Activated naive CD4-positive, alpha-beta T cell treated with anti-CD3 and anti-CD28 coated beads, Interleukin-2, amount 50 U/mL, for 72 hours (primary cell): ENCODE measurements at regions not wholly inside any gene's neighbourhood (a gene's known extent, or its start where the extent isn't known, plus 50 kb on each side); places are given as distances from the start of the nearest gene placed in this dataset.
A peak's percentile ranks its signal among the peaks of the same experiment; 100 is the strongest.

Source experiments
- ATAC-seq, 2 donors: fragments of 150-1000 bp; cut with Tn5 transposase; 2 replicates each; pipeline ENCODE4 v1.10.0; 2021; ENCODE audit warnings: mild to moderate bottlenecking in 2 of 2, moderate library complexity in 2 of 2
- DNase-seq, 2 donors: peaks; one replicate each; pipeline ENCODE4 v3.0.0; 2021 to 2022; ENCODE audit warnings: low spot score in 2 of 2
- H3K27ac Mint-ChIP-seq, 2 donors: one replicate each; pipeline ENCODE4 v1.8.0; 2022; ENCODE audit warnings: mild to moderate bottlenecking in 2 of 2, mixed read lengths in 2 of 2
- H3K36me3 Mint-ChIP-seq, 2 donors: one replicate each; pipeline ENCODE4 v1.8.0; 2022; ENCODE audit warnings: mixed read lengths in 2 of 2
- H3K9me3 Mint-ChIP-seq, 2 donors: one replicate each; pipeline ENCODE4 v1.8.0; 2022; ENCODE audit warnings: mixed read lengths in 2 of 2

DNA sequence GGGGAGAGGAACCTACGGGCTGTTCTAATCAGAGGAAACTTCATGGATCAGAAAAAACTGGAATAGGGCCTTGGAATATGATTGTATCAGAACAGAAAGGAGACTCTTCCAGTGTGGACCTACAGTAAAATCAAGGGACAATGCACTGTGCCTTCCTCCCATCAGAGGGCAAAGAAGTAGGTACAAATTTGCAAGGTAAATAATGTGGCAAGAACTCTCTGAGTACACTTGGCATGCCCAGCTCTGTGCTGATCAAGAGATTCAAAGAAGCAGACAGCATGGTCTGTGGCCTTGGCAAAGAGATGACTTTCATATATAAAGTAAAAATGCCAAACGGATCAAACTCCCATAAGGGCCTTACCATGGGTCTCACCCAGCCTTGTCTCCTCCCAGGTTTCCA, 242.6 kb upstream of the OSR1 start:
- Mint-ChIP-seq H3K9me3 (peaks cover 6 to 7% of the 10 kb centered on the region in 2 donors), H3K36me3 (no peaks in the 10 kb centered on the region), H3K27ac (no peak overlapping the region)
- DNase-seq, result no peak
- ATAC-seq, result no peak

- Mint-ChIP-seq H3K9me3 (peaks cover 6 to 7% of the 10 kb centered on the region in 2 donors), H3K36me3 (no peaks in the 10 kb centered on the region), H3K27ac (no peak overlapping the region)
- no peak for DNase-seq
- ATAC-seq, result no peak
These were observed 242.1 kb upstream of the OSR1 start for GRCh38 chr2:19600506-19600905.

DNA sequence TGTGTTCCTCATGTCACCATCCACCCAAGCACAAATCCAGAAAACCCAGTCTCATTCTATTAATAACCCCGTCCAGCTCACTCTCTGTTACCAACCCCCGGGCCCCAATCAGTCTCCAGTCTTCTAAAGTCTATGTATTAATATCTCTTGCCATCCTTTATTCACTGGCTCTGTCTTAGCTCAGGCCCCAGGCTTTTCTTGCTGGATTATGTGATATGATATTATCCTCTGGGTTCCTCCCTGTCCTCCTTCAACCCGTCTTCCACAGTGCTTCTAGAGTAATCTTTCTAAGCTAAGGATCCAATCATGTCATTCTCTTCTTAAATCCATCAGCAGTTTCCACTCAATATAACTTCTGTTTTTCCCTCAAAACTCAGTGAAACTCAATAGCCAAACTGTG, 240.5 kb upstream of the OSR1 start:
- Mint-ChIP-seq H3K27ac (no peak overlapping the region), H3K9me3 (peaks cover 2 to 4% of the 10 kb centered on the region in 2 donors), H3K36me3 (no peaks in the 10 kb centered on the region)
- ATAC-seq (no peak), DNase-seq (no peak)

- Mint-ChIP-seq H3K27ac (no peak overlapping the region), H3K36me3 (no peaks in the 10 kb centered on the region), H3K9me3 (no peaks in the 10 kb centered on the region)
- no peak for ATAC-seq
- no peak for DNase-seq
These were observed 233.8 kb upstream of the OSR1 start for GRCh38 chr2:19592197-19592596.

DNA sequence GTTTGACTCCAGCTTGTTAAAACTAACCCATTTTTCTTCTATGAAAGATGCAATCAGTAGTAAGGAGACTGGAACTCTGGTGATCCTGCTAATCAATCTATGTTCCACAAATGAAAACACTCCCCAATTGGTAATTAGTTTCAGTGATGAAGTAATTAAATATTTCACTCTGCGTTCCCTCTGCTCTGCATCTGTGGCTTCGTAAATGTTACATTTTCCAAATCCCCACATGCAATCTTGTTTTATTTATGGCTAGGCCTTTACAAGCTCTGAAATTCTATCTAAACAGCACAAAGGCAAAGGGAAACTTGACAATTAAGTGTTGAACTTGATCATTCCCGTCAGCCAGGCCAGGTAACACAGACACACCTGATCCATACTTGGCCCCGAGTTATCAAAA, 231.4 kb upstream of the OSR1 start:
- ATAC-seq (no peak), DNase-seq (no peak)
- no peaks in the 10 kb centered on the region for H3K36me3 Mint-ChIP-seq
- peaks cover 0 to 3% of the 10 kb centered on the region in 2 donors for H3K9me3 Mint-ChIP-seq
- no peak overlapping the region for H3K27ac Mint-ChIP-seq

- H3K9me3 Mint-ChIP-seq, result no peaks in the 10 kb centered on the region
- H3K27ac Mint-ChIP-seq, result no peak overlapping the region
- no peaks in the 10 kb centered on the region for H3K36me3 Mint-ChIP-seq
- ATAC-seq, result no peak
- no peak for DNase-seq
These were observed 222.4 kb upstream of the OSR1 start for GRCh38 chr2:19580830-19581229.

GRCh38 chr2:19580264-19580663, 221.8 kb upstream of the OSR1 start:
- no peaks in the 10 kb centered on the region for H3K36me3 Mint-ChIP-seq
- no peak overlapping the region for H3K27ac Mint-ChIP-seq
- DNase-seq (no peak), ATAC-seq (no peak)
- H3K9me3 Mint-ChIP-seq, result no peaks in the 10 kb centered on the region

DNA sequence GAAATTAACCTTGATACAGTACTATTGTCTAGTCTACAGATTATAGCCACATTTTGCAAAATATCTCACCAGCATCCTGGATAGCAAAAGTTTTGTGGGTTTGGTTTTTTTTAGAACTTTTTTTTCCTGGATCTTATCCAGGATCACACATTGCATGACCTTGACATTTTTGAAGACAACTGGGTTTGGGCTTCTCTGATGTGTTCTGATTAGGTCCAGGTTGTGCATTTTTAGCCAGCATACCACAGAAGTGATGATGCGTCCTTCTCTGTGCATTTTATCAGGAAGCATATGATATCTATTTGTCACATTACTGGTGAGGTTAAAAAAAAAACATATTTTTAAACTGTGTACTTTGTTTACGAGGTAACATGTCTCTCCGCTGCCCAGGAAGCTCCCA, 221.0 kb upstream of the OSR1 start:
- no peak overlapping the region for H3K27ac Mint-ChIP-seq
- no peak for DNase-seq
- ATAC-seq, result no peak
- no peaks in the 10 kb centered on the region for H3K9me3 Mint-ChIP-seq
- H3K36me3 Mint-ChIP-seq, result no peaks in the 10 kb centered on the region

GRCh38 chr2:19577723-19578122, 219.3 kb upstream of the OSR1 start:
- no peaks in the 10 kb centered on the region for H3K9me3 Mint-ChIP-seq
- ATAC-seq (no peak), DNase-seq (no peak)
- no peak overlapping the region for H3K27ac Mint-ChIP-seq
- H3K36me3 Mint-ChIP-seq, result no peaks in the 10 kb centered on the region

- no peak for DNase-seq
- ATAC-seq, result no peak
- H3K36me3 Mint-ChIP-seq, result no peaks in the 10 kb centered on the region
- no peaks in the 10 kb centered on the region for H3K9me3 Mint-ChIP-seq
- H3K27ac Mint-ChIP-seq, result no peak overlapping the region
These were observed 218.0 kb upstream of the OSR1 start for GRCh38 chr2:19576411-19576810.

GRCh38 chr2:19575641-19576040, 217.2 kb upstream of the OSR1 start:
- Mint-ChIP-seq H3K27ac (no peak overlapping the region), H3K9me3 (no peaks in the 10 kb centered on the region), H3K36me3 (no peaks in the 10 kb centered on the region)
- no peak for DNase-seq
- ATAC-seq, result no peak

GRCh38 chr2:19574778-19575260, 216.4 kb upstream of the OSR1 start:
- H3K36me3 Mint-ChIP-seq, result no peaks in the 10 kb centered on the region

DNA sequence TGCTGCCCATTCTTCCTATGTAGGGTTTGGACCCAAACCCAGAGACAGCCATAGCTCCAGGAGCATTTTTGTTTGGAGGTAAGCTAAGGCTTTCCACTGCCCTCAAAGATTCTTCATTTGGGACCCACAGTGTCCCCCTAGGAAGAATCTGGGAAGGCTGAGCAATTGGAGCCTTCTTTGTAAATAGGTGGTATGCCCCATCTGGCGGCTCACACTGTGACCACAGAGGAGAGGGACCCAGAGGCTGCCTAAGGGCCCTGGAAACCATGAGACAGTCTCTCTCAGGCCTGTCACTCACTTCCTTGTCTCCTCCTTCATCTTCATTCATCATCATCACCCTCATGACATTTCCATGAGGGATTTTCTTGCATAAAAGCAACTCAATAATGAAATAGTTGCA, 215.4 kb upstream of the OSR1 start:
- ATAC-seq (no peak), DNase-seq (no peak)
- Mint-ChIP-seq H3K36me3 (no peaks in the 10 kb centered on the region), H3K9me3 (no peaks in the 10 kb centered on the region), H3K27ac (no peak overlapping the region)

More at GRCh38 chr2:19574778-19575260, 216.4 kb upstream of the OSR1 start:
- no peaks in the 10 kb centered on the region for H3K9me3 Mint-ChIP-seq
- no peak overlapping the region for H3K27ac Mint-ChIP-seq
- no peak for ATAC-seq
- no peak for DNase-seq

- no peak overlapping the region for H3K27ac Mint-ChIP-seq
- H3K9me3 Mint-ChIP-seq, result no peaks in the 10 kb centered on the region
- DNase-seq (no peak), ATAC-seq (no peak)
- H3K36me3 Mint-ChIP-seq, result no peaks in the 10 kb centered on the region
These were observed 213.3 kb upstream of the OSR1 start for GRCh38 chr2:19571773-19572172.

- ATAC-seq, result no peak
- Mint-ChIP-seq H3K36me3 (no peaks in the 10 kb centered on the region), H3K9me3 (no peaks in the 10 kb centered on the region)
These were observed 210.9 kb upstream of the OSR1 start for GRCh38 chr2:19569300-19569791.

DNA sequence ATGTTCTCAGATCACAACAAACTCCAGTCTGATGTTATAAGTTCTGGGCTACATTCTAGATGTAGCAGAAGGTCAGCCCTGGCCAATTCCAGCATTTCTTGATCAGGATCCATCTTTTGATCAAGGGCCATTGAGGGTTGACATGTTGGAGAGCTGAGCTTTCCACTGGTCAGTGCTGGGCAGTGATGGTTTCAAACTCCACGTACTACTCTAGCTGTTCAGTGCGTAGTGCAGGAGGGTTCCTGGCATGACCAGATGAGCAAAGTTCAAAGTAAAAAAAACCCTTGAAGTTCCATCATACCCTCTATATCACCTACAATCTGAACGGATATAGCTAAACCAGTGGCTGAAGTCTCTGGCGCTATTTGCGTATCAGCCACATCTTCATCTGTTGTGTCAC, 210.4 kb upstream of the OSR1 start:
- DNase-seq (no peak), ATAC-seq (no peak)
- H3K9me3 Mint-ChIP-seq, result no peaks in the 10 kb centered on the region
- H3K36me3 Mint-ChIP-seq, result no peaks in the 10 kb centered on the region
- H3K27ac Mint-ChIP-seq, result no peak overlapping the region

More at GRCh38 chr2:19569300-19569791, 210.9 kb upstream of the OSR1 start:
- H3K27ac Mint-ChIP-seq, result no peak overlapping the region
- no peak for DNase-seq

- ATAC-seq (no peak), DNase-seq (no peak)
- Mint-ChIP-seq H3K27ac (no peak overlapping the region), H3K36me3 (no peaks in the 10 kb centered on the region), H3K9me3 (no peaks in the 10 kb centered on the region)
These were observed 202.4 kb upstream of the OSR1 start for GRCh38 chr2:19560785-19561184.

- ATAC-seq (peak in 1 of 2 donors; percentile 47), DNase-seq (no peak)
These were observed 201.3 kb upstream of the OSR1 start for GRCh38 chr2:19559596-19560240.

More at GRCh38 chr2:19559596-19560240, 201.3 kb upstream of the OSR1 start:
- Mint-ChIP-seq H3K9me3 (no peaks in the 10 kb centered on the region), H3K36me3 (no peaks in the 10 kb centered on the region), H3K27ac (no peak overlapping the region)
